ENCODE measurements at regions not wholly inside any gene's neighbourhood (a gene's known extent, or its start where the extent isn't known, plus 50 kb on each side); places are given as distances from the start of the nearest gene placed in this dataset.

GRCh38 chr5:175344331-175345195 is 99.4 kb downstream of the DRD1 start:
- Histone ChIP-seq H3K79me2 (ENCODE audit: insufficient read depth) (no peaks in the 10 kb centered on the region), H3K36me3 (replicated peaks in 1 of 2; ENCODE audit: control insufficient read depth in 1 of 2, insufficient read depth in 2 of 2, low read length in 1 of 2) (no peaks in the 10 kb centered on the region), H3K27ac (ENCODE audit: low read depth in 2 of 2, low read length in 1 of 2) (no peak overlapping the region), H3K27me3 (ENCODE audit: insufficient read depth) (no peaks in the 10 kb centered on the region), H3K9me3 (no peaks in the 10 kb centered on the region), H3K4me1 (ENCODE audit: control insufficient read depth in 1 of 2, insufficient read depth in 2 of 2, low read depth in 1 of 2, low read length in 1 of 2) (no peaks in the 10 kb centered on the region), H3F3A (replicated peaks; ENCODE audit: insufficient read depth) (no peaks in the 10 kb centered on the region), H3K9me2 (no peaks in the 10 kb centered on the region), H4K20me1 (ENCODE audit: insufficient read depth) (no peaks in the 10 kb centered on the region), H3K4me2 (no peak overlapping the region), H2AFZ (ENCODE audit: low read depth) (no peak overlapping the region), H3K4me3 (ENCODE audit: low read depth in 2 of 2, low read length in 1 of 2) (no peak overlapping the region), H3K9ac (no peak overlapping the region)
- ChIA-PET CTCF (no interaction called here), POLR2A (no interaction called here)
- WGBS (ENCODE audit: low lambda C conversion rate) = 0% methylated on average over 3 of the region's 4 CpGs
- DNase-seq = no peak
- TF ChIP-seq RFX5 (IDR thresholded peaks at IDR 0.05; ENCODE audit: low read length) (no peak), USF2 (IDR thresholded peaks at IDR 0.05; ENCODE audit: borderline replicate concordance, low read depth, low read length) (no peak), TCF12 (IDR thresholded peaks at IDR 0.05) (no peak), FOSL2 (IDR thresholded peaks at IDR 0.05; ENCODE audit: borderline replicate concordance, low read depth) (no peak), MAX (IDR thresholded peaks at IDR 0.05; ENCODE audit: low read depth) (no peak), MXI1 (IDR thresholded peaks at IDR 0.05; ENCODE audit: low read depth, low read length) (no peak), MEF2A (IDR thresholded peaks at IDR 0.05; ENCODE audit: borderline replicate concordance, low read depth) (no peak), SMC3 (IDR thresholded peaks at IDR 0.05; ENCODE audit: low read depth, low read length) (no peak), CHD2 (IDR thresholded peaks at IDR 0.05; ENCODE audit: low read length, partially characterized antibody) (no peak)

GRCh38 chr5:175343308-175343707 is 100.7 kb downstream of the DRD1 start:
- Histone ChIP-seq H3F3A (replicated peaks; ENCODE audit: insufficient read depth) (no peaks in the 10 kb centered on the region), H3K9ac (no peak overlapping the region), H3K79me2 (ENCODE audit: insufficient read depth) (no peaks in the 10 kb centered on the region), H3K4me2 (no peak overlapping the region), H3K9me2 (no peaks in the 10 kb centered on the region), H3K4me3 (ENCODE audit: low read depth in 2 of 2, low read length in 1 of 2) (no peak overlapping the region), H2AFZ (ENCODE audit: low read depth) (no peak overlapping the region), H3K27me3 (ENCODE audit: insufficient read depth) (no peaks in the 10 kb centered on the region), H3K36me3 (replicated peaks in 1 of 2; ENCODE audit: control insufficient read depth in 1 of 2, insufficient read depth in 2 of 2, low read length in 1 of 2) (no peaks in the 10 kb centered on the region), H3K27ac (ENCODE audit: low read depth in 2 of 2, low read length in 1 of 2) (no peak overlapping the region), H4K20me1 (ENCODE audit: insufficient read depth) (no peaks in the 10 kb centered on the region), H3K4me1 (ENCODE audit: control insufficient read depth in 1 of 2, insufficient read depth in 2 of 2, low read depth in 1 of 2, low read length in 1 of 2) (no peaks in the 10 kb centered on the region), H3K9me3 (no peaks in the 10 kb centered on the region)
- CTCF ChIA-PET = no interaction called here
- WGBS (ENCODE audit: low lambda C conversion rate) = 12% methylated on average over 2 of the region's 2 CpGs
- no peak for DNase-seq
- POLR2A ChIA-PET = no interaction called here
- TF ChIP-seq NRF1 (IDR thresholded peaks at IDR 0.05; ENCODE audit: low read depth, low read length) = no peak
- TF ChIP-seq JUND (IDR thresholded peaks at IDR 0.05) = no peak
- no peak for TF ChIP-seq TEAD4 (IDR thresholded peaks at IDR 0.05; ENCODE audit: borderline replicate concordance, insufficient read depth)
- TF ChIP-seq ELF1 (IDR thresholded peaks at IDR 0.05) = no peak
- no peak for TF ChIP-seq IRF3 (IDR thresholded peaks at IDR 0.05; ENCODE audit: low read depth, low read length)
- no peak for TF ChIP-seq NFIC (IDR thresholded peaks at IDR 0.05; ENCODE audit: borderline replicate concordance)
- TF ChIP-seq REST (IDR thresholded peaks at IDR 0.05; ENCODE audit: low read depth, low read length) = no peak
- no peak for TF ChIP-seq GATA2 (CRISPR knock-in tag; IDR thresholded peaks at IDR 0.05)
- TF ChIP-seq RXRA (IDR thresholded peaks at IDR 0.05; ENCODE audit: borderline replicate concordance, low read depth) = no peak
- TF ChIP-seq MXI1 (IDR thresholded peaks at IDR 0.05; ENCODE audit: low read depth, low read length) = no peak
- TF ChIP-seq CTCF (IDR thresholded peaks at IDR 0.05) = no peak
- TF ChIP-seq RFX5 (IDR thresholded peaks at IDR 0.05; ENCODE audit: low read length) = no peak
- TF ChIP-seq SIN3A (IDR thresholded peaks at IDR 0.05; ENCODE audit: borderline replicate concordance, low read depth, low read length) = no peak
- no peak for TF ChIP-seq FOXM1 (IDR thresholded peaks at IDR 0.05; ENCODE audit: low read depth)

Data from SK-N-SH (cell line).